H1 (cell line): ENCODE measurements at regions not wholly inside any gene's neighbourhood (a gene's known extent, or its start where the extent isn't known, plus 50 kb on each side); places are given as distances from the start of the nearest gene placed in this dataset.
A peak's percentile ranks its signal among the peaks of the same experiment; 100 is the strongest.

ENCODE experiments used
- CTCF ChIA-PET: fragments of 300-600 bp; sonication (Branson Sonifier 250); formaldehyde crosslinking; loops from one replicate; lab custom pipeline; 2021; ENCODE audit not compliant: partially characterized antibody; lab: Charles Lee
- POLR2A ChIA-PET: fragments of 300-600 bp; sonication (Branson Sonifier 250); formaldehyde crosslinking; loops from one replicate; lab custom pipeline; 2021; ENCODE audit warnings: inconsistent platforms; ENCODE audit not compliant: partially characterized antibody; lab: Charles Lee
- DNase-seq, 2 experiments: peaks; one replicate each; pipeline versions ENCODE4 v3.0.0 to v3.0.0-alpha.2; 2010 to 2022; ENCODE audit warnings: low spot score in 2 of 2, low read depth in 1 of 2, mixed read lengths in 1 of 2
- FAIRE-seq: peaks from 2 replicates; lab custom pipeline; 2011; peaks lifted over from hg19 to GRCh38; lab: Jason Lieb, UNC
- H2AFZ ChIP-seq: 2 replicates; pipeline ENCODE4 v1.8.1; 2012; ENCODE audit warnings: low read length, inconsistent platforms
- H2AK5ac ChIP-seq: 2 replicates; pipeline ENCODE4 v1.6.1; 2013; ENCODE audit warnings: low read depth, low read length
- H2BK120ac ChIP-seq: replicated peaks from 2 replicates; pipeline ENCODE3; 2013; ENCODE audit warnings: low read depth, low read length, inconsistent platforms
- H2BK12ac ChIP-seq: 2 replicates; pipeline ENCODE4 v1.6.1; 2013; ENCODE audit warnings: low read depth, low read length
- H2BK15ac ChIP-seq: 2 replicates; pipeline ENCODE4 v1.6.1; 2013; ENCODE audit warnings: low read length
- H2BK20ac ChIP-seq: 2 replicates; pipeline ENCODE4 v1.6.1; 2013; ENCODE audit warnings: low read length
- H2BK5ac ChIP-seq: 2 replicates; pipeline ENCODE4 v1.6.1; 2013; ENCODE audit warnings: low read depth, low read length
- H3K14ac ChIP-seq: 2 replicates; pipeline ENCODE4 v1.6.1; 2013; ENCODE audit warnings: inconsistent platforms; ENCODE audit not compliant: insufficient read length
- H3K18ac ChIP-seq: 2 replicates; pipeline ENCODE4 v1.6.1; 2013; ENCODE audit warnings: low read length; ENCODE audit errors: extremely low read depth
- H3K23ac ChIP-seq: 2 replicates; pipeline ENCODE4 v1.6.1; 2013; ENCODE audit warnings: inconsistent platforms; ENCODE audit not compliant: insufficient read length
- H3K23me2 ChIP-seq: 2 replicates; pipeline ENCODE4 v1.6.1; 2013; ENCODE audit warnings: low read depth, low read length
- H3K27ac ChIP-seq: 2 replicates; pipeline ENCODE4 v1.6.1; 2011; ENCODE audit warnings: low read depth, low read length, inconsistent platforms
- H3K27me3 ChIP-seq, 4 experiments: replicated peaks in 1 of 4; 1 replicate in 1 of 4; 2 replicates in 3 of 4; pipeline versions ENCODE4 v1.6.1 to v1.8.1; 2011 to 2013; ENCODE audit warnings: low read length in 3 of 4, mild to moderate bottlenecking in 3 of 4, inconsistent platforms in 2 of 4, mixed read lengths in 2 of 4, moderate library complexity in 1 of 4; ENCODE audit not compliant: control insufficient read depth in 3 of 4, insufficient read depth in 3 of 4; ENCODE audit errors: extremely low read depth in 1 of 4
- H3K36me3 ChIP-seq, 4 experiments: 2 replicates each; pipeline versions ENCODE4 v1.6.1 to v1.8.1; 2011 to 2013; ENCODE audit warnings: mild to moderate bottlenecking in 4 of 4, low read length in 3 of 4, moderate library complexity in 2 of 4, control low read depth in 1 of 4, inconsistent platforms in 1 of 4; ENCODE audit not compliant: insufficient read depth in 4 of 4, control insufficient read depth in 2 of 4
- H3K4ac ChIP-seq: replicated peaks from 2 replicates; pipeline ENCODE3; 2013; ENCODE audit warnings: low read length, low read depth, mixed read lengths, inconsistent platforms; ENCODE audit not compliant: insufficient read length
- H3K4me1 ChIP-seq, 4 experiments: replicated peaks in 1 of 4; 1 replicate in 1 of 4; 2 replicates in 3 of 4; pipeline versions ENCODE4 v1.6.1 to v1.8.1; 2011 to 2013; ENCODE audit warnings: low read length in 3 of 4, inconsistent platforms in 2 of 4, mixed read lengths in 1 of 4; ENCODE audit not compliant: insufficient read depth in 4 of 4, control insufficient read depth in 3 of 4
- H3K4me2 ChIP-seq, 2 experiments: 2 replicates each; pipeline versions ENCODE4 v1.6.1 to v1.8.1; 2011 to 2013; ENCODE audit warnings: low read depth in 2 of 2, low read length in 2 of 2, control low read depth in 1 of 2, inconsistent platforms in 1 of 2, mild to moderate bottlenecking in 1 of 2; ENCODE audit not compliant: insufficient read depth in 1 of 2
- H3K4me3 ChIP-seq, 4 experiments: fragments of 200-600, 300-600 bp in 1 of 4; sonication (generic), shearing (Covaris generic), sonication (Bioruptor Twin) in 1 of 4; 2 replicates each; pipeline versions ENCODE4 v1.5.1 to v1.8.1; 2011 to 2016; ENCODE audit warnings: low read length in 4 of 4, low read depth in 3 of 4, control low read depth in 2 of 4, inconsistent platforms in 2 of 4, mild to moderate bottlenecking in 2 of 4, mixed read lengths in 1 of 4, moderate library complexity in 1 of 4; ENCODE audit not compliant: insufficient read depth in 2 of 4; ENCODE audit errors: extremely low read depth in 1 of 4
- H3K56ac ChIP-seq: replicated peaks from 2 replicates; pipeline ENCODE3; 2013; ENCODE audit warnings: low read depth, mild to moderate bottlenecking, mixed read lengths, low read length, inconsistent platforms; ENCODE audit not compliant: insufficient read length
- H3K79me1 ChIP-seq: 2 replicates; pipeline ENCODE4 v1.6.1; 2013; ENCODE audit warnings: low read depth, low read length, control low read depth
- H3K79me2 ChIP-seq, 2 experiments: 2 replicates each; pipeline versions ENCODE4 v1.6.1 to v1.8.1; 2012 to 2013; ENCODE audit warnings: low read length in 2 of 2, mild to moderate bottlenecking in 2 of 2, inconsistent platforms in 1 of 2; ENCODE audit not compliant: insufficient read depth in 2 of 2, control insufficient read depth in 1 of 2
- H3K9ac ChIP-seq, 4 experiments: replicated peaks in 1 of 4; 1 replicate in 1 of 4; 2 replicates in 3 of 4; pipeline versions ENCODE4 v1.6.1 to v1.8.1; 2011 to 2013; ENCODE audit warnings: low read depth in 3 of 4, low read length in 3 of 4, control low read depth in 2 of 4, mild to moderate bottlenecking in 2 of 4, moderate library complexity in 2 of 4, inconsistent platforms in 1 of 4; ENCODE audit errors: extremely low read depth in 1 of 4
- H3K9me3 ChIP-seq, 2 experiments: 2 replicates each; pipeline versions ENCODE4 v1.6.1 to v1.8.1; 2012 to 2013; ENCODE audit warnings: mild to moderate bottlenecking in 2 of 2, moderate library complexity in 2 of 2, control low read depth in 1 of 2, inconsistent platforms in 1 of 2, low read depth in 1 of 2, low read length in 1 of 2, mixed read lengths in 1 of 2; ENCODE audit not compliant: insufficient read depth in 2 of 2
- H4K20me1 ChIP-seq, 2 experiments: replicated peaks in 1 of 2; 2 replicates each; pipeline versions ENCODE3 to v1.8.1; 2011 to 2013; ENCODE audit warnings: inconsistent platforms in 2 of 2, low read length in 2 of 2, mild to moderate bottlenecking in 1 of 2; ENCODE audit not compliant: insufficient read depth in 2 of 2, control insufficient read depth in 1 of 2
- H4K5ac ChIP-seq: 2 replicates; pipeline ENCODE4 v1.6.1; 2013; ENCODE audit warnings: low read length, low read depth, mixed read lengths, inconsistent platforms; ENCODE audit not compliant: insufficient read length
- H4K8ac ChIP-seq: 2 replicates; pipeline ENCODE4 v1.8.0; 2013; ENCODE audit warnings: mild to moderate bottlenecking, moderate library complexity, low read length, inconsistent platforms; ENCODE audit not compliant: insufficient read depth; ENCODE audit errors: extremely low read depth
- H4K91ac ChIP-seq: replicated peaks from 2 replicates; pipeline ENCODE3; 2013; ENCODE audit warnings: low read length, mixed read lengths, inconsistent platforms; ENCODE audit not compliant: insufficient read length
- EGR1 ChIP-seq: IDR thresholded peaks from 2 replicates; pipeline ENCODE4 v1.6.1; 2011; ENCODE audit warnings: low read depth, low read length, borderline replicate concordance
- RAD21 ChIP-seq, 2 experiments: IDR thresholded peaks in 1 of 2; conservative IDR thresholded peaks in 1 of 2; 2 replicates each; pipeline ENCODE4 v1.6.1; 2011; ENCODE audit warnings: low read depth in 2 of 2, low read length in 2 of 2, improper control_type of control experiment in 1 of 2, inconsistent platforms in 1 of 2, mild to moderate bottlenecking in 1 of 2, moderate library complexity in 1 of 2
- TEAD4 ChIP-seq: IDR thresholded peaks from 2 replicates; pipeline ENCODE4 v1.6.1; 2012; ENCODE audit warnings: low read depth, low read length, inconsistent platforms, mixed read lengths
- ZNF274 ChIP-seq: IDR thresholded peaks from 2 replicates; pipeline ENCODE4 v1.7.0; 2012; ENCODE audit warnings: low read length, borderline replicate concordance; ENCODE audit errors: extremely low read depth
- WGBS, 2 experiments: shearing (Covaris generic) in 1 of 2; methylation state at CpG; one replicate each; pipeline versions ENCODE4 v1.1.6 to v1.1.7; 2013 to 2015; ENCODE audit warnings: low lambda C conversion rate in 2 of 2, mixed read lengths in 2 of 2, inconsistent platforms in 1 of 2, low coverage in 1 of 2, missing lambda C conversion rate in 1 of 2; ENCODE audit not compliant: insufficient replicate concordance in 2 of 2, insufficient coverage in 1 of 2, insufficient read length in 1 of 2; ENCODE audit errors: extremely low coverage in 1 of 2, missing lambda C conversion rate in 1 of 2; 5-methylcytosine and 5-hydroxymethylcytosine counted together

- CTCF ChIA-PET = interaction anchor here (0.9 to 1.0 kb wide), 2 partner anchors 13 to 56 kb away, joined by 3 to 4 read pairs; no protein-coding TSS in a partner anchor
- TF ChIP-seq TEAD4 (0 out of 2 replicates have a peak, but pooled peaks have one; percentile 46), ZNF274 (no peak), EGR1 (no peak), RAD21 (IDR thresholded peaks at IDR 0.05 in 1 of 2, conservative IDR thresholded peaks at IDR 0.05 in 1 of 2; ENCODE audit: low read depth in 2 of 2, low read length in 2 of 2) (no peak)
- Histone ChIP-seq H4K8ac (no peak overlapping the region), H2AK5ac (no peak overlapping the region), H4K5ac (no peak overlapping the region), H2BK120ac (no peak overlapping the region), H3K23ac (no peak overlapping the region), H3K4ac (no peak overlapping the region), H3K18ac (no peak overlapping the region), H2BK12ac (no peak overlapping the region), H3K4me2 (peak overlapping the region in 1 of 2 experiments; percentile 24; a peak in 1 of 4 replicates), H2BK15ac (no peak overlapping the region), H2BK5ac (no peak overlapping the region), H3K4me1 (peaks cover 0 to 10% (median 0%) of the 10 kb centered on the region in 4 experiments; a peak in 3 of 7 replicates), H3K79me2 (no peaks in the 10 kb centered on the region), H3K9ac (no peak overlapping the region), H3K56ac (no peak overlapping the region), H3K79me1 (no peaks in the 10 kb centered on the region), H3K9me3 (no peaks in the 10 kb centered on the region), H3K36me3 (no peaks in the 10 kb centered on the region), H4K91ac (no peak overlapping the region), H3K27me3 (peaks cover 0 to 1% (median 0%) of the 10 kb centered on the region in 4 experiments; a peak in 3 of 7 replicates), H3K23me2 (no peaks in the 10 kb centered on the region), H3K4me3 (no peak overlapping the region), H4K20me1 (no peaks in the 10 kb centered on the region), H2BK20ac (no peak overlapping the region), H2AFZ (peak overlapping the region; percentile 80), H3K27ac (no peak overlapping the region), H3K14ac (no peak overlapping the region)
- no peak for FAIRE-seq
- 56% methylated on average over 5 of the region's 5 CpGs; no CpG with 5 or more reads in 1 of the 2 experiments for WGBS, 2 experiments
- DNase-seq = no peak
- POLR2A ChIA-PET = interaction anchor here (1.0 kb wide), 1 partner anchor 20 kb away, joined by 3 read pairs; no protein-coding TSS in a partner anchor
Observed at GRCh38 chr5:4855036-4855435, 285.1 kb upstream of the ADAMTS16 start.
